ENCODE measurements at regions not wholly inside any gene's neighbourhood (a gene's known extent, or its start where the extent isn't known, plus 50 kb on each side); places are given as distances from the start of the nearest gene placed in this dataset.
"Not testable (repeated sequence)": the region's sequence is repeated elsewhere in the genome, so short reads cannot be mapped to it uniquely, and the experiment has no call there.

GRCh38 chr7:17396692-17397091 lies 98.2 kb downstream of the AHR start:
- DNase-seq (ENCODE audit: low read depth, low spot score) = no peak

- no peak for DNase-seq (ENCODE audit: low read depth, low spot score)
Observed at GRCh38 chr7:17401791-17402627, 103.6 kb downstream of the AHR start.

DNA sequence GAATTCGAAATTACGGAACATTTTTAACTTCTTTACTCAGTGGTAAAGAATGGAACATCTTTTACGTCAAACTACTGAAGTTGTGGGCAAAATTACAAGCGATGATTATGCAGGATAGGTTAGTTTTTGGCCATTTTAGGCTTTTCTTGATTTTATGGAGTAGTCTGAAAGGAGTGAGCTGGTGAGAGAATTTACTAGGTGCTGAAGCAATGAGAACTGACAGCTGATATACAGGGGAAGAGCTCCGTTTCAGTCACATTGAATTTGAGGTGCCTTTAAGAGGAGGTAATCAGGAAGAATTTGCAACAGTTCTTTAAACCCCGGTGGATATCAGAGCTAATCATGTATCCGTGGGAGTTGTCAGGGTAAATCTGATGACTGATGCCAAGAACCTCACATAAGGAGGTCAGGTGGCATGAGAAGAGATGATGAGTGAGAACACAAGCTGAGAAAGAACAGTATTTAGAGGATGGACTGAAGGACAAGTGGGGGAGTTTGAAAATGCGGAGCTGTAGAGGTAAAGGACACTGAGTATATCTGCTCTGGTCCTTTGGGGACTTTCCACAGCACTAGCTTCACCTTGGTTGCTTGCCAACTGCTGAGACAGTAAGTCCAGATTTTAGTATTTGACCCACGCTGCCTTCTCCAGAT lies 104.3 kb downstream of the AHR start:
- DNase-seq (ENCODE audit: low read depth, low spot score) = no peak

DNA sequence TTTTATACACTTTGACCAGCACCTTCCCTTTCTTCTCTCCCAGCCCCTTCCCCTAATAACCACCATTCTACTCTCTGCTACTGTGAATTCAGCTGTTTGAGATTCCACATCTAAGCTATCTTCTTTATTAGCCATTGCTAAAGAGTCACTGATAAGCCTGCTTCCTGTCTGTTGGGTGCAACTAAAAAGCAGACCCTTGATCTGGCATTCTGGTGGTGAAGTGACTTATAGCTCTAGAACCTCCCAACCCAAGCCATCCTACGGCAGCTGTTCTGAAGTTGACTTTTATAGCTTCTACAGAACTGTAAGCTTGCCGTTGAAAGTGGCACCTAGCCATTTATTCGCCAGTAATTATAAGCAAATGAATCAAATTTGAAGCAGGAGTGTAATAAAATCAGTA lies 105.6 kb downstream of the AHR start:
- no peak for DNase-seq (ENCODE audit: low read depth, low spot score)

DNA sequence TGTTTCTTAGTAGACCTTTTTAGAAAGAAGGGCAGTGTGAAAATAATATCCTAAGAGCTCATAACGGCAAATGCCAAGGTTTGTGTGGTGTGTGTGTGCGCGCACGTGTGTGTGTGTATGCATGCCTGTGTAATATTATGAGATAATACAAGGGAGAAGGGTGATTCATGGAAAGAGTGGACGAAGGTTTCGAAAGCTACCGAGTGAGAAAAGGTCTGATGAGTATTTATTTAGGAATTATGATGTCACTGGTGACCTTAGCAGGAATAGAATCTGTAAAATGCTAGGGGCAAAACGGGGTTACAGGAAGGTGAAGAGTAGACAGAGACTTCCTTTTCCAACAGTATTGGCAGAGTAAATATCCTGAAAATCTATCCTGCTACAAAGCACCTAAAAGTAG lies 107.3 kb downstream of the AHR start:
- DNase-seq (ENCODE audit: low read depth, low spot score) = peak; percentile 63

- DNase-seq (ENCODE audit: low read depth, low spot score) = no peak
Observed at GRCh38 chr7:17406738-17407137, 108.3 kb downstream of the AHR start.

- DNase-seq (ENCODE audit: low read depth, low spot score) = no peak
Observed at GRCh38 chr7:17407229-17407628, 108.8 kb downstream of the AHR start.

DNA sequence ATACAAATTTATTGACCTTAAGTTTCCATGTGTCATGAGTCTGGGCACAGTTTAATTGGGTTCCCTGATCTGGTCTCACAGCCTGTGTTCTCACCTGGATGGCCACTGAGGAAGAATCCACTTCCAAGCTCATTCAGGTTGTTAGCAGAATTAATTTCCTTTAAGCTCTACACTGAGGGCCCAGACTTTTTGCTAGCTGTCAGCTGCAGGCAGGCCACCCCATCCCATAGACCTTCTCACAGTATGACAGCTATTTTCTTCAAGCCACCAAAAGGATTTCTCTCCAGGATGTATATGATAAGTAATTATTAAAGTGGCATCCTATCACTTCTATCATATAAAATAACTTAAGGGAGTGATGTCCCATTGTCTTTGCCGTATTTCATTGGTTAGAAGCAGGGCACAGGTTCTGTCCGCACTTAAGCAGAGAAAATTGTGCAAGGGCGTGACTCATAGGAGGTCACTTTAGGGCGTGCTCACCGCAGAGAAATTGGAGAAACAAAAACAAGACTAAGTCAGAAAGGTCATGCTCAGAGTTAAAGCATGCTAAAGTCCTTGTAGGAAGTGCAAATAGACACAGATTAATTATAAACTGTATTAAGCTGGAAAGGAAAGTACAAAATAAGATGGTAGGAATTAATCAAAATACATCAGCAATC lies 109.9 kb downstream of the AHR start:
- DNase-seq (ENCODE audit: low read depth, low spot score) = peak; percentile 33

GRCh38 chr7:17408904-17409290 lies 110.4 kb downstream of the AHR start:
- no peak for DNase-seq (ENCODE audit: low read depth, low spot score)

DNA sequence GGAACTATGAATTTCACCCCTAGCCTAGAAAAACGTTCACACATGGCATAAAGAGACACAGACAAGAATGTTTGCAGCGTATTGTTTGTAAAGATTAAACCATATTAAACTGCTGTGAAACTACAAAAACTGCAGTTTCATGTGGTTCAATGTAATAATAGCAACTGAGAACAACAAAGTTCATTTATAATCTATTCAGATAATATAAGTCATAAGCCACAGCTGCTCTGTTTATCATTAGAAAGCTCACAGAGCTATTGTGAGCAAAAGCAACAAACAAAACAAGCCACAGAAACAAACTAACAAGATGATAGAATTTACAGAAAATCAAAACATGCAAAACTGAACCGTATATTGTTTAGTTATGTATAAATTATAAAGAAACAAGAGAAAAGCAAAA lies 113.5 kb downstream of the AHR start:
- DNase-seq (ENCODE audit: low read depth, low spot score) = no peak

DNA sequence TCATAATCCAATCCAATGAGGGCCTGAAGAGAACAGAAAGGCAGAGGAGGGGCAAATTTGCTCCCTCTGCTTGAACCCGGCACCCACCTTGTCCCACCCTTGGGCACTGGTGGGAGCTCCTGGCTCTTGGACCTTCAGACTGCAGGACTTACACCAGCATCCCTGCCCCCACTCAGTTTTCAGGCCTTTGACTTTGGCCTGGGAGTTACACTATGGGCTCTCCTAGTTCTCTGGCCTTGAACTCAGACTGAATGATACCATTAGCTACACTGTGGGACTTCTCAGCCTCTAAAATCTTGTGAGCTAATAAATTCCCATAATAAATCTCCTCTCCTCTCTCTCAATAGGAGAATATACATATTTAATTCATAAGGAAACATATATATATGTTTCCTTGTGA lies 114.4 kb downstream of the AHR start:
- DNase-seq (ENCODE audit: low read depth, low spot score) = no peak

DNA sequence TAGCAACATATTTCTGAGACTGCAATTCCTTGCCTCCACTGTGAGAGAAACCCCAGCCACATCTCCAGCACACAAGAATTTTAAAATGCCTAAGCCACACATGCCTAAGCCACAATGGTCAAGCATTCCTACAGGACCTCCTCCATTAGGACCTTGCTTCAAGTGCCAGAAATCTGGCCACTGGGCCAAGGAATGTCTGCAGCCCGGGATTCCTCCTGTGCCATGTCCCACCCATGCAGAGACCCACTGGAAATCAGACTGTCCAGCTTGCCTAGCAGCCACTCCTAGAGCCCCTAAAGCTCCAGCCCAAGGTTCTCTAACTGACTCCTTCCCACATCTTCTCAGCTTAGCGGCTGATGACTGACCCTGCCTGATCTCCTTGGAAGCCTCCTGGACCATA lies 117.5 kb downstream of the AHR start:
- no peak for DNase-seq (ENCODE audit: low read depth, low spot score)

- not testable (repeated sequence) for DNase-seq (ENCODE audit: low read depth, low spot score)
Observed at GRCh38 chr7:17420308-17421015, 122.0 kb downstream of the AHR start.

DNA sequence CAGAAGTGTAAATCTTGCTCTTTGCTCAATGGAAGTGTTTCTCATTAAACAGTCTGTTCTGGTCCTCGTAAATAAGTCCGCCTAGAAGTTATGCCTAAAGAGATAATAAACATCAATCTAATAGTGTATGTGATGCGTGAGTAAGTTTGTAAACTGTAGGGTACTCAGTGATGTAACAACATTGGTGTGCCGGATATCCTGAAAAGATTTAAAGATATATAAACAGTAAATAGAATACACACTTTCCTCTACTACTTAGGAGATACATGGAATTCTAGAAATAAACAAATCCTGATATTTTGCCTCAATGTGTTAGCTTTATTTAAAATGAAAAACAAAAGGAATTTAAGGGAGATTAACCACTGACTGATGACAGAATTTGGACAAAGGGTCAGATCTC lies 123.5 kb downstream of the AHR start:
- DNase-seq (ENCODE audit: low read depth, low spot score) = no peak

DNA sequence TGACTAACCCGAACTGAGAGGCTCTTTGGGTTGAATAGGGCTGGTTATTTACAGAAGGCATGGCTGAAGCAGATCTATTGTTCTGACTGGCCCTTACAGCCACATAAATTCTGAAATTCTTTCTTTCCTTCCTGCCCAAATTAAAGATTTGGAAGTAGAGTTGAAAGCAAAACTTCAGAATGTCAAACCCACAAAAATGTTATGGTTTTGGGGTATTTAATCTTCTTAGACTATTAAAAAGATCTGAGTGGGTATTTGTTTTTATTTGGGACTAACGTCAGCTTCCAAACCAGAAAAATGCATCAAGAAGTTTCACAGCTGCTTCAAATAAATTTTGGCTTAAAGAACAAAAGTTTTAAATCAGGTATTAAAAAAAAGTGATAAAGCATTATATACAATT lies 124.5 kb downstream of the AHR start:
- DNase-seq (ENCODE audit: low read depth, low spot score) = no peak

GRCh38 chr7:17427924-17428323 lies 129.5 kb downstream of the AHR start:
- no peak for DNase-seq (ENCODE audit: low read depth, low spot score)

DNA sequence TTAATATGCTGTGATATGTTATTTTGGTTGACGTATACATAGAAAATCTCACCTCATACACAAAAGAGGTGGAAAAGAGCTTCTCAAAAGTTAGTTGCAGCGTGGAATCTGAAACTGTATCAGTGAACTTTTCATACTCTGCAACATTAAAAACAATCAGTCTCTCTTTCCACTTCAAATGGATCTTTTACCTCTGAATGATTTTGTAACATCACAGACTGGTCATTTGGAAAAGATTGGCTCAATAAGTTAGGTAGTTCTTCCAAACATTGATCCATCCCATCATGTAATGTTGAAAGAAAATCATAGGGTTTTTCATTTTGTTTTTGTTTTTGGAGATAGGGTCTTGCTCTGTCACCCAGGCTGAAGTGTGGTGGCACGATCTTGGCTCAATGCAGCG lies 131.1 kb downstream of the AHR start:
- no peak for DNase-seq (ENCODE audit: low read depth, low spot score)

GRCh38 chr7:17432793-17433192 lies 134.3 kb downstream of the AHR start:
- DNase-seq (ENCODE audit: low read depth, low spot score) = no peak

- no peak for DNase-seq (ENCODE audit: low read depth, low spot score)
Observed at GRCh38 chr7:17434191-17434590, 135.7 kb downstream of the AHR start.

DNA sequence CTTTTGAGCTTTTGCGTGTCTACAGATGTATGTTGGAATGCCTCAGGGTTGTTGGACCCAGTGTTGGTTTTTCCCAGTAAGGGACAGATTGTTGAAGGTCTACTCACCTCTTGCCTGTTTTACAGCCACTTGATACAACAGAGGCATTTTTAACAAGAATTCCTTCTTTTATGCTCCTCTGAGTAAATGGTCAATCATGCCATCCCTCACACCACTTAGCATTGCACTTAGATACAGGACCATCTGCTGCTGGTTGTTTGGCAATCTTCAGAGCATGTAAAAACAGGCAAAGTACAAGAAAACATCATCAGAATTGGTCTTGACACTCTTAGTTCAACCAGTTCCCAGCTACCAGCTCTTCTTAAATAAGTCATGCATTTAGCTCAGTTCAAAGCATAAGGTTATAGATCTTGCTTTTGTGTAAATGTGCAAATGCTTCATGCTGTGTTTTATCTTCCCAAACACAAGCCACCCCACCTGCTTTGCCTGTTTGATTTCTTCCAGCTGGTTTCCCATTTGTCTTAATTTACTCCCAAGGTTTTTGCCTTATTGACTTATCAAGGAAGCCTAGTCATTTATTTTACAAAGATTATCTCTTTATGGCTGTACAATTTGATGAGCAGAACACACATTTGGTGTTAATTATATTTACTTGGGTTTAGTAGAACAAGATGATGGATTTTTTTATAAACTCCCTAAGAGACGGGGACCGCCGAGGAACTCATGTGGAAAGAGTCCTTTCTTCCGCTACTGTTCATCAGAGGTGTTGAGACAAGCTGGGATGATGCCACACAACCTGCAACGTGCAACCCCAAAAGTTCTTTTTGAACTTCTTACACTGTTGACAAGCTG lies 136.6 kb downstream of the AHR start:
- DNase-seq (ENCODE audit: low read depth, low spot score) = no peak

- DNase-seq (ENCODE audit: low read depth, low spot score) = no peak
Observed at GRCh38 chr7:17436126-17436525, 137.7 kb downstream of the AHR start.

All from pulmonary artery endothelial cell (primary cell).